ENCODE measurements at regions not wholly inside any gene's neighbourhood (a gene's known extent, or its start where the extent isn't known, plus 50 kb on each side); places are given as distances from the start of the nearest gene placed in this dataset.

- no peak overlapping the region for H2AK5ac ChIP-seq (ENCODE audit: low read length)
- no peak overlapping the region for H3K4ac ChIP-seq (ENCODE audit: low read depth, low read length)
- H3K27me3 ChIP-seq (ENCODE audit: insufficient read depth, low read length), result no peaks in the 10 kb centered on the region
- H2BK5ac ChIP-seq (ENCODE audit: low read depth, low read length, poor library complexity), result no peak overlapping the region
- no peak overlapping the region for H2BK120ac ChIP-seq (ENCODE audit: insufficient read depth, low read length, poor library complexity)
- no peak overlapping the region for H4K8ac ChIP-seq (ENCODE audit: low read depth, low read length)
- H3K14ac ChIP-seq (ENCODE audit: low read length), result no peak overlapping the region
- H3K36me3 ChIP-seq (ENCODE audit: control insufficient read depth in 1 of 2, insufficient read depth in 2 of 2, low read length in 2 of 2), result no peaks in the 10 kb centered on the region
- H3K9ac ChIP-seq (ENCODE audit: low read length), result no peak overlapping the region
- no peak overlapping the region for H3K23ac ChIP-seq (ENCODE audit: low read length)
- H3K18ac ChIP-seq (ENCODE audit: low read length), result no peak overlapping the region
- no peak for DNase-seq
- no peaks in the 10 kb centered on the region for H3K79me1 ChIP-seq (ENCODE audit: low read length)
- H2BK12ac ChIP-seq (ENCODE audit: low read length), result no peak overlapping the region
- no peak overlapping the region for H4K12ac ChIP-seq (ENCODE audit: low read depth, low read length)
- no peak overlapping the region for H3K4me3 ChIP-seq (ENCODE audit: low read depth, low read length)
- H3K27ac ChIP-seq (ENCODE audit: low read depth, low read length), result no peak overlapping the region
- H3K9me3 ChIP-seq (ENCODE audit: insufficient read depth, low read depth, low read length), result no peaks in the 10 kb centered on the region
- no peaks in the 10 kb centered on the region for H3K4me1 ChIP-seq (ENCODE audit: control insufficient read depth in 1 of 2, insufficient read depth in 2 of 2, low read length in 2 of 2)
- no peak overlapping the region for H3K4me2 ChIP-seq (ENCODE audit: low read length)
- H4K91ac ChIP-seq (ENCODE audit: low read depth, low read length), result no peak overlapping the region
- no peak overlapping the region for H2AFZ ChIP-seq (ENCODE audit: insufficient read depth, low read length, poor library complexity)
- no peaks in the 10 kb centered on the region for H3K79me2 ChIP-seq (ENCODE audit: control insufficient read depth, insufficient read depth, low read length, poor library complexity)
Observed at GRCh38 chr12:77648716-77649115, 182.0 kb upstream of the NAV3 start.

- Histone ChIP-seq H4K12ac (ENCODE audit: low read depth, low read length) (no peak overlapping the region), H2BK5ac (ENCODE audit: low read depth, low read length, poor library complexity) (no peak overlapping the region), H2AFZ (ENCODE audit: insufficient read depth, low read length, poor library complexity) (no peak overlapping the region), H3K4me3 (ENCODE audit: low read depth, low read length) (no peak overlapping the region), H4K91ac (ENCODE audit: low read depth, low read length) (no peak overlapping the region), H3K79me1 (ENCODE audit: low read length) (no peaks in the 10 kb centered on the region), H3K4me1 (ENCODE audit: control insufficient read depth in 1 of 2, insufficient read depth in 2 of 2, low read length in 2 of 2) (no peaks in the 10 kb centered on the region), H2BK12ac (ENCODE audit: low read length) (no peak overlapping the region), H3K27me3 (ENCODE audit: insufficient read depth, low read length) (no peaks in the 10 kb centered on the region), H3K14ac (ENCODE audit: low read length) (no peak overlapping the region), H3K18ac (ENCODE audit: low read length) (no peak overlapping the region), H3K23ac (ENCODE audit: low read length) (no peak overlapping the region), H2BK120ac (ENCODE audit: insufficient read depth, low read length, poor library complexity) (no peak overlapping the region), H3K4me2 (ENCODE audit: low read length) (no peak overlapping the region), H3K27ac (ENCODE audit: low read depth, low read length) (no peak overlapping the region), H3K9me3 (ENCODE audit: insufficient read depth, low read depth, low read length) (no peaks in the 10 kb centered on the region), H2AK5ac (ENCODE audit: low read length) (no peak overlapping the region), H3K79me2 (ENCODE audit: control insufficient read depth, insufficient read depth, low read length, poor library complexity) (no peaks in the 10 kb centered on the region), H3K36me3 (ENCODE audit: control insufficient read depth in 1 of 2, insufficient read depth in 2 of 2, low read length in 2 of 2) (no peaks in the 10 kb centered on the region), H3K9ac (ENCODE audit: low read length) (no peak overlapping the region), H4K8ac (ENCODE audit: low read depth, low read length) (no peak overlapping the region), H3K4ac (ENCODE audit: low read depth, low read length) (no peak overlapping the region)
- DNase-seq, result no peak
- WGBS (ENCODE audit: extremely low coverage, insufficient coverage, insufficient read length), result no CpG with 5 or more reads among the region's 5 CpGs
Observed at GRCh38 chr12:77645966-77646598, 184.6 kb upstream of the NAV3 start.

- Histone ChIP-seq H2AK5ac (ENCODE audit: low read length) (no peak overlapping the region), H3K79me1 (ENCODE audit: low read length) (no peaks in the 10 kb centered on the region), H3K4me1 (ENCODE audit: control insufficient read depth in 1 of 2, insufficient read depth in 2 of 2, low read length in 2 of 2) (no peaks in the 10 kb centered on the region), H3K27me3 (ENCODE audit: insufficient read depth, low read length) (no peaks in the 10 kb centered on the region), H2BK120ac (ENCODE audit: insufficient read depth, low read length, poor library complexity) (no peak overlapping the region), H3K9ac (ENCODE audit: low read length) (no peak overlapping the region), H3K9me3 (ENCODE audit: insufficient read depth, low read depth, low read length) (no peaks in the 10 kb centered on the region), H3K4ac (ENCODE audit: low read depth, low read length) (no peak overlapping the region), H3K4me2 (ENCODE audit: low read length) (no peak overlapping the region), H4K91ac (ENCODE audit: low read depth, low read length) (no peak overlapping the region), H3K14ac (ENCODE audit: low read length) (no peak overlapping the region), H2AFZ (ENCODE audit: insufficient read depth, low read length, poor library complexity) (no peak overlapping the region), H3K27ac (ENCODE audit: low read depth, low read length) (no peak overlapping the region), H2BK12ac (ENCODE audit: low read length) (no peak overlapping the region), H4K12ac (ENCODE audit: low read depth, low read length) (no peak overlapping the region), H3K79me2 (ENCODE audit: control insufficient read depth, insufficient read depth, low read length, poor library complexity) (no peaks in the 10 kb centered on the region), H3K18ac (ENCODE audit: low read length) (no peak overlapping the region), H3K4me3 (ENCODE audit: low read depth, low read length) (no peak overlapping the region), H2BK5ac (ENCODE audit: low read depth, low read length, poor library complexity) (no peak overlapping the region), H4K8ac (ENCODE audit: low read depth, low read length) (no peak overlapping the region), H3K36me3 (ENCODE audit: control insufficient read depth in 1 of 2, insufficient read depth in 2 of 2, low read length in 2 of 2) (no peaks in the 10 kb centered on the region), H3K23ac (ENCODE audit: low read length) (no peak overlapping the region)
- DNase-seq, result no peak
- WGBS (ENCODE audit: extremely low coverage, insufficient coverage, insufficient read length), result no CpG with 5 or more reads among the region's 3 CpGs
Observed at GRCh38 chr12:77644915-77645605, 185.6 kb upstream of the NAV3 start.

- Histone ChIP-seq H3K79me2 (ENCODE audit: control insufficient read depth, insufficient read depth, low read length, poor library complexity) (no peaks in the 10 kb centered on the region), H3K14ac (ENCODE audit: low read length) (no peak overlapping the region), H3K9ac (ENCODE audit: low read length) (no peak overlapping the region), H2AK5ac (ENCODE audit: low read length) (no peak overlapping the region), H3K18ac (ENCODE audit: low read length) (no peak overlapping the region), H3K9me3 (ENCODE audit: insufficient read depth, low read depth, low read length) (no peaks in the 10 kb centered on the region), H3K4me2 (ENCODE audit: low read length) (no peak overlapping the region), H3K36me3 (ENCODE audit: control insufficient read depth in 1 of 2, insufficient read depth in 2 of 2, low read length in 2 of 2) (no peaks in the 10 kb centered on the region), H3K27me3 (ENCODE audit: insufficient read depth, low read length) (no peaks in the 10 kb centered on the region), H3K4ac (ENCODE audit: low read depth, low read length) (no peak overlapping the region), H3K4me3 (ENCODE audit: low read depth, low read length) (no peak overlapping the region), H3K23ac (ENCODE audit: low read length) (no peak overlapping the region), H3K27ac (ENCODE audit: low read depth, low read length) (no peak overlapping the region), H3K79me1 (ENCODE audit: low read length) (no peaks in the 10 kb centered on the region), H3K4me1 (ENCODE audit: control insufficient read depth in 1 of 2, insufficient read depth in 2 of 2, low read length in 2 of 2) (no peaks in the 10 kb centered on the region), H2BK120ac (ENCODE audit: insufficient read depth, low read length, poor library complexity) (no peak overlapping the region), H4K91ac (ENCODE audit: low read depth, low read length) (no peak overlapping the region), H2BK12ac (ENCODE audit: low read length) (no peak overlapping the region), H2AFZ (ENCODE audit: insufficient read depth, low read length, poor library complexity) (no peak overlapping the region), H4K8ac (ENCODE audit: low read depth, low read length) (no peak overlapping the region), H2BK5ac (ENCODE audit: low read depth, low read length, poor library complexity) (no peak overlapping the region), H4K12ac (ENCODE audit: low read depth, low read length) (no peak overlapping the region)
- WGBS (ENCODE audit: extremely low coverage, insufficient coverage, insufficient read length), result no CpG with 5 or more reads among the region's 3 CpGs
- DNase-seq, result no peak
Observed at GRCh38 chr12:77642246-77642645, 188.4 kb upstream of the NAV3 start.
